ENCODE measurements at regions not wholly inside any gene's neighbourhood (a gene's known extent, or its start where the extent isn't known, plus 50 kb on each side); places are given as distances from the start of the nearest gene placed in this dataset.
"Not testable (repeated sequence)": the region's sequence is repeated elsewhere in the genome, so short reads cannot be mapped to it uniquely, and the experiment has no call there.

GRCh38 chr10:35268791-35269257, 67.5 kb upstream of the CCNY start:
- intact Hi-C loops (cut with DNase I, micrococcal nuclease) = no loop called here
- TF ChIP-seq, protein P1, sequence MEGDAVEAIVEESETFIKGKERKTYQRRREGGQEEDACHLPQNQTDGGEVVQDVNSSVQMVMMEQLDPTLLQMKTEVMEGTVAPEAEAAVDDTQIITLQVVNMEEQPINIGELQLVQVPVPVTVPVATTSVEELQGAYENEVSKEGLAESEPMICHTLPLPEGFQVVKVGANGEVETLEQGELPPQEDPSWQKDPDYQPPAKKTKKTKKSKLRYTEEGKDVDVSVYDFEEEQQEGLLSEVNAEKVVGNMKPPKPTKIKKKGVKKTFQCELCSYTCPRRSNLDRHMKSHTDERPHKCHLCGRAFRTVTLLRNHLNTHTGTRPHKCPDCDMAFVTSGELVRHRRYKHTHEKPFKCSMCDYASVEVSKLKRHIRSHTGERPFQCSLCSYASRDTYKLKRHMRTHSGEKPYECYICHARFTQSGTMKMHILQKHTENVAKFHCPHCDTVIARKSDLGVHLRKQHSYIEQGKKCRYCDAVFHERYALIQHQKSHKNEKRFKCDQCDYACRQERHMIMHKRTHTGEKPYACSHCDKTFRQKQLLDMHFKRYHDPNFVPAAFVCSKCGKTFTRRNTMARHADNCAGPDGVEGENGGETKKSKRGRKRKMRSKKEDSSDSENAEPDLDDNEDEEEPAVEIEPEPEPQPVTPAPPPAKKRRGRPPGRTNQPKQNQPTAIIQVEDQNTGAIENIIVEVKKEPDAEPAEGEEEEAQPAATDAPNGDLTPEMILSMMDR (IDR thresholded peaks at IDR 0.05) = no peak
- peaks cover 3% of the 10 kb centered on the region for H3K4me1 Mint-ChIP-seq (ENCODE audit: low read depth)
- Histone ChIP-seq H3K4me1 (ENCODE audit: insufficient read depth, low read length) (no peaks in the 10 kb centered on the region), H3K9me3 (ENCODE audit: control insufficient read depth in 1 of 2, insufficient read depth in 1 of 2, low read length in 2 of 2) (peaks cover 0 to 4% of the 10 kb centered on the region in 2 experiments), H3K27me3 (ENCODE audit: control insufficient read depth in 1 of 2, insufficient read depth in 2 of 2, low read length in 2 of 2) (no peaks in the 10 kb centered on the region), H3K27ac (ENCODE audit: low read depth in 1 of 2, low read length in 2 of 2) (no peak overlapping the region), H3K36me3 (ENCODE audit: insufficient read depth, low read length) (no peaks in the 10 kb centered on the region), H3K4me3 (ENCODE audit: low read length) (no peak overlapping the region)
- H3K27me3 Mint-ChIP-seq = peaks cover 8% of the 10 kb centered on the region
- no peaks in the 10 kb centered on the region for H3K9me3 Mint-ChIP-seq
- H3K4me3 Mint-ChIP-seq = no peak overlapping the region
- POLR2A ChIA-PET = no interaction called here
- H3K27ac Mint-ChIP-seq = no peak overlapping the region
- CTCF ChIA-PET = no interaction called here
- ATAC-seq (ENCODE audit: poor library complexity) = no peak
- DNase-seq = no peak
- no peaks in the 10 kb centered on the region for H3K36me3 Mint-ChIP-seq (ENCODE audit: low read depth)

DNA sequence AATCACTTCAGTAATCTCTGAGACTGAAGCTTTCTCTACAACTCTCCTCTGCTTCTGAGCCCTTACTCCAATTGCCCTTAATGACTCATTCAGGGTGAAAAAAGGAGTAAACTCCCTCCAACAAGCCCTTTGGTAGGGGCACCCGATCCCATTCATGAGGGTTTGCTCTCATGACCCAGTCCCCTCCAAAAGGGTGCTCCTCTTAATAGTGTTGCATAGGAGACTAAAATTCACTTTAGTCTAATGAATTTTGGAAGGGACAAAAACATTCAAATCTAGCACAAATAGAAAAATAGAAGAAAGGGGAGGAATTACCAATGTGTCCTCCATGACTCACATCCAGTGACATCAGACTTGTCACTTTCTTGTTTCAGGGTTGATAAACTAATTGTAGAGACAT, 66.2 kb upstream of the CCNY start:
- no peaks in the 10 kb centered on the region for H3K27me3 ChIP-seq (ENCODE audit: control insufficient read depth in 1 of 2, insufficient read depth in 2 of 2, low read length in 2 of 2)
- Mint-ChIP-seq H3K36me3 (ENCODE audit: low read depth) (no peaks in the 10 kb centered on the region), H3K27me3 (peaks cover 8% of the 10 kb centered on the region), H3K27ac (no peak overlapping the region), H3K4me1 (ENCODE audit: low read depth) (peaks cover 3% of the 10 kb centered on the region), H3K9me3 (no peaks in the 10 kb centered on the region), H3K4me3 (no peak overlapping the region)
- TF ChIP-seq, protein P1 (IDR thresholded peaks at IDR 0.05) = no peak
- no peak overlapping the region for H3K27ac ChIP-seq (ENCODE audit: low read depth in 1 of 2, low read length in 2 of 2)
- ChIA-PET POLR2A (no interaction called here), CTCF (no interaction called here)
- no peak overlapping the region for H3K4me3 ChIP-seq (ENCODE audit: low read length)
- intact Hi-C loops (cut with DNase I, micrococcal nuclease) = no loop called here
- no peak for ATAC-seq (ENCODE audit: poor library complexity)
- peaks cover 0 to 8% of the 10 kb centered on the region in 2 experiments for H3K9me3 ChIP-seq (ENCODE audit: control insufficient read depth in 1 of 2, insufficient read depth in 1 of 2, low read length in 2 of 2)
- DNase-seq = no peak
- H3K36me3 ChIP-seq (ENCODE audit: insufficient read depth, low read length) = no peaks in the 10 kb centered on the region
- no peaks in the 10 kb centered on the region for H3K4me1 ChIP-seq (ENCODE audit: insufficient read depth, low read length)

DNA sequence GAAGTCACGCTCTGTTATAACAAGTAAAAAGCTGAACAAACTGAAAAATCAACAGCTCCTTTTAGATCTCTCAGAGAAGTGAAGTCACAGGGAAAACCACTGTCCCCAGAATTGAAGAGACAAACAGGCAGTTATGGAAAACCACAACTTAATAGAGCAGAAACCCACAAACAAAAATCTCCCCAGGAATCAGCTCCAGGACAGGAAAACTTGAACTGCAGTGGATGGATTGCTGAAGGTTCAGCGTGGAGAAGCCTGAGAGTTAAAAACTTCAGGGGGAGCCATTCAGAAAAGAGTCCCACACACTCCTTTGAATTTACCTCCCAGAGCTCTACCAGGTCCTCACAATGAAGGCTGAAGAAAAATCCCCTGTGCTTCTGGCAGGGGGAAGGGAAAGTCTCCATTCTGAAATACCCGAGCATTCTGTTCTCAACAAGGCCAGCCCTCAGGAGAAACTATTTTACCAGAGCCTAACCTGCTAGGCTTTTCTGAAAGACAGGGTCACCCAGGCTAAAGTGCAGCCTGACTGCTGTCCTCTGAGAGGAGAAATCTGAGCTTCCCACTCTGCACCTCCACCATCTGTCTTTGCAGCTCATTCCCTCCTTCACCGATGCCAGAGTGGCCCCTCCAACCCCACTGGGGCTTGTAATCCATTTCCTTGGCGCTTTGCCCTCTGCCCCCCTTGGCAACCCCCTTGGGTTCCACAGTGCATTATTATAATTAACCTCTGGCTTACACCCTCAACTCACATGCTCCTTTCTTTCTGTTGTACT, 65.0 kb upstream of the CCNY start:
- intact Hi-C loops (cut with DNase I, micrococcal nuclease) = no loop called here
- Mint-ChIP-seq H3K36me3 (ENCODE audit: low read depth) (no peaks in the 10 kb centered on the region), H3K4me3 (no peak overlapping the region), H3K27me3 (peaks cover 8% of the 10 kb centered on the region), H3K27ac (no peak overlapping the region), H3K9me3 (no peaks in the 10 kb centered on the region), H3K4me1 (ENCODE audit: low read depth) (peaks cover 3% of the 10 kb centered on the region)
- ATAC-seq (ENCODE audit: poor library complexity) (no peak), DNase-seq (no peak)
- Histone ChIP-seq H3K4me3 (ENCODE audit: low read length) (no peak overlapping the region), H3K36me3 (ENCODE audit: insufficient read depth, low read length) (no peaks in the 10 kb centered on the region), H3K9me3 (ENCODE audit: control insufficient read depth in 1 of 2, insufficient read depth in 1 of 2, low read length in 2 of 2) (peaks cover 0 to 8% of the 10 kb centered on the region in 2 experiments), H3K4me1 (ENCODE audit: insufficient read depth, low read length) (no peaks in the 10 kb centered on the region), H3K27ac (ENCODE audit: low read depth in 1 of 2, low read length in 2 of 2) (no peak overlapping the region), H3K27me3 (ENCODE audit: control insufficient read depth in 1 of 2, insufficient read depth in 2 of 2, low read length in 2 of 2) (no peaks in the 10 kb centered on the region)
- CTCF ChIA-PET = interaction anchor here (0.7 kb wide), 1 partner anchor 9 kb away, joined by 3 read pairs; no protein-coding TSS in a partner anchor
- POLR2A ChIA-PET = interaction anchor here (0.6 kb wide), 1 partner anchor 8 kb away, joined by 3 read pairs; no protein-coding TSS in a partner anchor
- TF ChIP-seq, protein P1 (IDR thresholded peaks at IDR 0.05) = no peak

GRCh38 chr10:35271859-35272165, 64.5 kb upstream of the CCNY start:
- ATAC-seq (ENCODE audit: poor library complexity); DNase-seq; POLR2A ChIA-PET; H3K4me1 Mint-ChIP-seq (ENCODE audit: low read depth); CTCF ChIA-PET; H3K4me3 ChIP-seq (ENCODE audit: low read length); H3K9me3 ChIP-seq (ENCODE audit: control insufficient read depth in 1 of 2, insufficient read depth in 1 of 2, low read length in 2 of 2); intact Hi-C loops (cut with DNase I, micrococcal nuclease); H3K27ac Mint-ChIP-seq; H3K27ac ChIP-seq (ENCODE audit: low read depth in 1 of 2, low read length in 2 of 2); H3K36me3 ChIP-seq (ENCODE audit: insufficient read depth, low read length); H3K27me3 ChIP-seq (ENCODE audit: control insufficient read depth in 1 of 2, insufficient read depth in 2 of 2, low read length in 2 of 2); H3K36me3 Mint-ChIP-seq (ENCODE audit: low read depth); H3K4me3 Mint-ChIP-seq; H3K4me1 ChIP-seq (ENCODE audit: insufficient read depth, low read length); H3K9me3 Mint-ChIP-seq; H3K27me3 Mint-ChIP-seq: not testable (repeated sequence)

DNA sequence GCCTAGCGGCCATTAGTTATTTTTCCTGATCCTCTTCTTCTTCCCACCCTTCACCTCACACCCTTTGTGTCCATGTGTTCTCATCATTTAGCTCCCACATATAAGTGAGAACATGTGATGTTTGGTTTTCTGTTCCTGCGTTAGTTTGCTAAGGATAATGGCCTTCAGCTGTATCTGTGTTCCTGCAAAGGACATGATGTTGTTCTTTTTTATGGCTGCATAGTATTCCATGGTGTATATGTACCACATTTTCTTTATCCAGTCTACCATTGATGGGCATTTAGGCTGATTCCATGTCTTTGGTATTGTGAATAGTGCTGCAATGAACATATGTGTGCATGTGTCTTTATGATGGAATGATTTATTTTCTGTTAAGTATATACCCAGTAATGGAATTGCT, 63.9 kb upstream of the CCNY start:
- H3K9me3 ChIP-seq (ENCODE audit: control insufficient read depth in 1 of 2, insufficient read depth in 1 of 2, low read length in 2 of 2); H3K27ac ChIP-seq (ENCODE audit: low read depth in 1 of 2, low read length in 2 of 2); CTCF ChIA-PET; H3K4me1 ChIP-seq (ENCODE audit: insufficient read depth, low read length); intact Hi-C loops (cut with DNase I, micrococcal nuclease); H3K4me1 Mint-ChIP-seq (ENCODE audit: low read depth); H3K27me3 Mint-ChIP-seq; H3K4me3 Mint-ChIP-seq; DNase-seq; H3K9me3 Mint-ChIP-seq; H3K4me3 ChIP-seq (ENCODE audit: low read length); ATAC-seq (ENCODE audit: poor library complexity); H3K36me3 ChIP-seq (ENCODE audit: insufficient read depth, low read length); H3K27me3 ChIP-seq (ENCODE audit: control insufficient read depth in 1 of 2, insufficient read depth in 2 of 2, low read length in 2 of 2); H3K27ac Mint-ChIP-seq; H3K36me3 Mint-ChIP-seq (ENCODE audit: low read depth); POLR2A ChIA-PET: not testable (repeated sequence)

Data from CD4-positive, alpha-beta T cell (primary cell).